K562 (cell line): ENCODE measurements at regions not wholly inside any gene's neighbourhood (a gene's known extent, or its start where the extent isn't known, plus 50 kb on each side); places are given as distances from the start of the nearest gene placed in this dataset.
A peak's percentile ranks its signal among the peaks of the same experiment; 100 is the strongest.

Source experiments
- C11orf30 ChIP-seq: fragments of 450-650 bp; IDR thresholded peaks from 2 replicates; pipeline ENCODE4 v1.6.1; 2016; ENCODE audit warnings: low read depth, mild to moderate bottlenecking
- CBFA2T3 ChIP-seq: fragments of 450-650 bp; IDR thresholded peaks from 2 replicates; pipeline ENCODE4 v1.6.1; 2017
- DPF2 ChIP-seq: fragments of 450-650 bp; IDR thresholded peaks from 2 replicates; pipeline ENCODE4 v1.6.1; 2016
- EGR1 ChIP-seq: fragments of 450-650 bp; conservative IDR thresholded peaks from 2 replicates; pipeline ENCODE4 v1.6.1; 2017; ENCODE audit warnings: mild to moderate bottlenecking
- HDAC1 ChIP-seq, 2 experiments: fragments of 450-650 bp; IDR thresholded peaks; 2 replicates each; pipeline ENCODE4 v1.6.1; 2016 to 2017; ENCODE audit warnings: inconsistent platforms in 1 of 2, mild to moderate bottlenecking in 1 of 2, moderate library complexity in 1 of 2
- MAFG ChIP-seq: fragments of 450-650 bp; conservative IDR thresholded peaks from 2 replicates; pipeline ENCODE4 v1.6.1; 2016; ENCODE audit warnings: missing genetic modification characterization, missing compliant biosample characterization
- MEIS2 ChIP-seq: fragments of 450-650 bp; IDR thresholded peaks from 2 replicates; pipeline ENCODE4 v1.6.1; 2014; ENCODE audit warnings: mild to moderate bottlenecking; ENCODE audit not compliant: partially characterized antibody
- NCOR1 ChIP-seq: fragments of 450-650 bp; IDR thresholded peaks from 2 replicates; pipeline ENCODE4 v1.6.1; 2016; ENCODE audit warnings: mild to moderate bottlenecking, moderate library complexity
- PHB2 ChIP-seq: fragments of 450-650 bp; IDR thresholded peaks from 2 replicates; pipeline ENCODE4 v1.6.1; 2017; ENCODE audit warnings: low read depth
- RCOR1 ChIP-seq, 2 experiments: IDR thresholded peaks; 2 replicates each; pipeline ENCODE4 v1.6.1; 2012; ENCODE audit warnings: low read depth in 2 of 2, low read length in 2 of 2, borderline replicate concordance in 1 of 2, improper control_type of control experiment in 1 of 2
- SMARCC2 ChIP-seq: fragments of 450-650 bp; IDR thresholded peaks from 2 replicates; pipeline ENCODE4 v1.6.1; 2017; ENCODE audit warnings: antibody characterized with exemption, moderate library complexity, mild to moderate bottlenecking, low read depth
- TF ChIP-seq, protein P1 (sequence below): fragments of 450-650 bp; IDR thresholded peaks from 2 replicates; pipeline ENCODE4 v1.6.1; 2018; ENCODE audit not compliant: partially characterized antibody
- TF ChIP-seq, protein P2 (sequence below), 2 experiments: fragments of 450-650 bp in 1 of 2; sonication (generic) in 1 of 2; formaldehyde crosslinking in 1 of 2; IDR thresholded peaks in 1 of 2; conservative IDR thresholded peaks in 1 of 2; 2 replicates each; pipeline versions ENCODE4 v1.6.1 to v1.8.1; 2016 to 2023; ENCODE audit warnings: mild to moderate bottlenecking in 2 of 2, moderate library complexity in 2 of 2, inconsistent platforms in 1 of 2, missing genetic modification reagents in 1 of 2
- TF ChIP-seq, protein P3 (sequence below): fragments of 250-450 bp; sonication (Bioruptor Pico); IDR thresholded peaks from 2 replicates; pipeline ENCODE4 v1.5.0; 2021

DNA sequence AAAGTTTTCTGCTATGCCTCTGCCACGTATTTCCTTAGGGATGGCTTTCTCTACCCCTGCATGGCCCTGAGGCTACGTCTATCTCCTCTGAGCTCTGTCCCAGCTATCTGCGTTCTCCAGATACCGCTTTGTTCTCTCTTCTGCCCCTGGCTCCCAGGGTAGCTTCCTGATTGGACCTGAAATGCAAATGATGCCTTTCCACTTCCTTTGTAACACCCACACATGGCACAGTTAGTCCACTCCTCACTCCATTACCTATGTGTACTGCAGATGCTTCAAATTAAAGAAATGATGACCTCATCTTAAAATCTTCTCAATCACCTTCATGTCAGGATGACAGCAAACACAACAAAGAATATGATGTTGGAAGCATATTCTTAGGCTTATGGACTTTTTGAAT, 138.6 kb upstream of the POGK start (continued):
- TF ChIP-seq EGR1: peak; percentile 82
- peak; percentile 65; the same call in 1 of the 2 replicates for TF ChIP-seq DPF2
- TF ChIP-seq, protein P1, sequence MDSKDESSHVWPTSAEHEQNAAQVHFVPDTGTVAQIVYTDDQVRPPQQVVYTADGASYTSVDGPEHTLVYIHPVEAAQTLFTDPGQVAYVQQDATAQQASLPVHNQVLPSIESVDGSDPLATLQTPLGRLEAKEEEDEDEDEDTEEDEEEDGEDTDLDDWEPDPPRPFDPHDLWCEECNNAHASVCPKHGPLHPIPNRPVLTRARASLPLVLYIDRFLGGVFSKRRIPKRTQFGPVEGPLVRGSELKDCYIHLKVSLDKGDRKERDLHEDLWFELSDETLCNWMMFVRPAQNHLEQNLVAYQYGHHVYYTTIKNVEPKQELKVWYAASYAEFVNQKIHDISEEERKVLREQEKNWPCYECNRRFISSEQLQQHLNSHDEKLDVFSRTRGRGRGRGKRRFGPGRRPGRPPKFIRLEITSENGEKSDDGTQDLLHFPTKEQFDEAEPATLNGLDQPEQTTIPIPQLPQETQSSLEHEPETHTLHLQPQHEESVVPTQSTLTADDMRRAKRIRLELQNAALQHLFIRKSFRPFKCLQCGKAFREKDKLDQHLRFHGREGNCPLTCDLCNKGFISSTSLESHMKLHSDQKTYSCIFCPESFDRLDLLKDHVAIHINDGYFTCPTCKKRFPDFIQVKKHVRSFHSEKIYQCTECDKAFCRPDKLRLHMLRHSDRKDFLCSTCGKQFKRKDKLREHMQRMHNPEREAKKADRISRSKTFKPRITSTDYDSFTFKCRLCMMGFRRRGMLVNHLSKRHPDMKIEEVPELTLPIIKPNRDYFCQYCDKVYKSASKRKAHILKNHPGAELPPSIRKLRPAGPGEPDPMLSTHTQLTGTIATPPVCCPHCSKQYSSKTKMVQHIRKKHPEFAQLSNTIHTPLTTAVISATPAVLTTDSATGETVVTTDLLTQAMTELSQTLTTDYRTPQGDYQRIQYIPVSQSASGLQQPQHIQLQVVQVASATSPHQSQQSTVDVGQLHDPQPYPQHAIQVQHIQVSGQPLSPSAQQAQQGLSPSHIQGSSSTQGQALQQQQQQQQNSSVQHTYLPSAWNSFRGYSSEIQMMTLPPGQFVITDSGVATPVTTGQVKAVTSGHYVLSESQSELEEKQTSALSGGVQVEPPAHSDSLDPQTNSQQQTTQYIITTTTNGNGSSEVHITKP: no peak
- peak; percentile 85 for TF ChIP-seq C11orf30
- TF ChIP-seq PHB2: no peak
- TF ChIP-seq, protein P2, sequence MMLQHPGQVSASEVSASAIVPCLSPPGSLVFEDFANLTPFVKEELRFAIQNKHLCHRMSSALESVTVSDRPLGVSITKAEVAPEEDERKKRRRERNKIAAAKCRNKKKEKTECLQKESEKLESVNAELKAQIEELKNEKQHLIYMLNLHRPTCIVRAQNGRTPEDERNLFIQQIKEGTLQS (IDR thresholded peaks at IDR 0.05): peak; percentile 95
- TF ChIP-seq, protein P2 (CRISPR knock-in tag; conservative IDR thresholded peaks at IDR 0.05): no peak
- peak; percentile 29; the same call in 1 of the 2 replicates for TF ChIP-seq SMARCC2
- TF ChIP-seq MEIS2: peak; percentile 57
- TF ChIP-seq, protein P3, sequence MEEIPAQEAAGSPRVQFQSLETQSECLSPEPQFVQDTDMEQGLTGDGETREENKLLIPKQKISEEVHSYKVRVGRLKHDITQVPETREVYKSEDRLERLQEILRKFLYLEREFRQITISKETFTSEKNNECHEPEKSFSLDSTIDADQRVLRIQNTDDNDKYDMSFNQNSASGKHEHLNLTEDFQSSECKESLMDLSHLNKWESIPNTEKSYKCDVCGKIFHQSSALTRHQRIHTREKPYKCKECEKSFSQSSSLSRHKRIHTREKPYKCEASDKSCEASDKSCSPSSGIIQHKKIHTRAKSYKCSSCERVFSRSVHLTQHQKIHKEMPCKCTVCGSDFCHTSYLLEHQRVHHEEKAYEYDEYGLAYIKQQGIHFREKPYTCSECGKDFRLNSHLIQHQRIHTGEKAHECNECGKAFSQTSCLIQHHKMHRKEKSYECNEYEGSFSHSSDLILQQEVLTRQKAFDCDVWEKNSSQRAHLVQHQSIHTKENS (CRISPR knock-in tag): no peak
- TF ChIP-seq HDAC1 (IDR thresholded peaks at IDR 0.05): peak in 1 of 2 experiments; percentile 59; a peak in 2 of 4 replicates
- TF ChIP-seq RCOR1 (IDR thresholded peaks at IDR 0.05; ENCODE audit: borderline replicate concordance in 1 of 2, low read depth in 2 of 2, low read length in 2 of 2): 0 out of 4 replicates have a peak, but pooled peaks of 1 of the 2 experiments have one; percentile 22
- peak; percentile 72 for TF ChIP-seq MAFG (tag)
- peak; percentile 16; the same call in 1 of the 2 replicates for TF ChIP-seq NCOR1
- TF ChIP-seq CBFA2T3: peak; percentile 84
